GM12864 (cell line): ENCODE measurements at regions not wholly inside any gene's neighbourhood (a gene's known extent, or its start where the extent isn't known, plus 50 kb on each side); places are given as distances from the start of the nearest gene placed in this dataset.

Experiments used
- DNase-seq: peaks from one replicate; pipeline ENCODE4 v3.0.0-alpha.2; 2011; ENCODE audit warnings: low read depth
- H3K4me3 ChIP-seq: 2 replicates; pipeline ENCODE4 v1.5.1; 2011; ENCODE audit warnings: mild to moderate bottlenecking, low read depth, low read length, control low read depth
- CTCF ChIP-seq: IDR thresholded peaks from 2 replicates; pipeline ENCODE4 v1.5.1; 2011; ENCODE audit warnings: low read depth, mild to moderate bottlenecking, moderate library complexity, low read length, control low read depth, inconsistent platforms; ENCODE audit errors: missing control alignments

- no peak for DNase-seq
- no peak for TF ChIP-seq CTCF
- H3K4me3 ChIP-seq, result no peak overlapping the region
Observed at GRCh38 chr9:115983366-115983765, 170.2 kb upstream of the PAPPA start.

GRCh38 chr9:115985657-115986056 is 167.9 kb upstream of the PAPPA start:
- TF ChIP-seq CTCF, result no peak
- DNase-seq, result no peak
- no peak overlapping the region for H3K4me3 ChIP-seq

GRCh38 chr9:115986508-115986907 is 167.1 kb upstream of the PAPPA start:
- no peak for TF ChIP-seq CTCF
- no peak overlapping the region for H3K4me3 ChIP-seq
- DNase-seq, result no peak

GRCh38 chr9:115988701-115989100 is 164.9 kb upstream of the PAPPA start:
- no peak for TF ChIP-seq CTCF
- no peak overlapping the region for H3K4me3 ChIP-seq
- no peak for DNase-seq

GRCh38 chr9:115989831-115990230 is 163.8 kb upstream of the PAPPA start:
- no peak overlapping the region for H3K4me3 ChIP-seq
- no peak for DNase-seq
- no peak for TF ChIP-seq CTCF

GRCh38 chr9:115992834-115993233 is 160.8 kb upstream of the PAPPA start:
- no peak for TF ChIP-seq CTCF
- no peak for DNase-seq
- H3K4me3 ChIP-seq, result no peak overlapping the region

- no peak for TF ChIP-seq CTCF
- H3K4me3 ChIP-seq, result no peak overlapping the region
- no peak for DNase-seq
Observed at GRCh38 chr9:115997923-115998322, 155.7 kb upstream of the PAPPA start.
